Forelimb muscle (tissue), 1 donor: ENCODE measurements at regions not wholly inside any gene's neighbourhood (a gene's known extent, or its start where the extent isn't known, plus 50 kb on each side); places are given as distances from the start of the nearest gene placed in this dataset.
"Not testable (repeated sequence)": the region's sequence is repeated elsewhere in the genome, so short reads cannot be mapped to it uniquely, and the experiment has no call there.

Experiments used
- DNase-seq: peaks from one replicate; pipeline ENCODE4 v3.0.0-alpha.2; 2013; ENCODE audit warnings: low read depth

DNA sequence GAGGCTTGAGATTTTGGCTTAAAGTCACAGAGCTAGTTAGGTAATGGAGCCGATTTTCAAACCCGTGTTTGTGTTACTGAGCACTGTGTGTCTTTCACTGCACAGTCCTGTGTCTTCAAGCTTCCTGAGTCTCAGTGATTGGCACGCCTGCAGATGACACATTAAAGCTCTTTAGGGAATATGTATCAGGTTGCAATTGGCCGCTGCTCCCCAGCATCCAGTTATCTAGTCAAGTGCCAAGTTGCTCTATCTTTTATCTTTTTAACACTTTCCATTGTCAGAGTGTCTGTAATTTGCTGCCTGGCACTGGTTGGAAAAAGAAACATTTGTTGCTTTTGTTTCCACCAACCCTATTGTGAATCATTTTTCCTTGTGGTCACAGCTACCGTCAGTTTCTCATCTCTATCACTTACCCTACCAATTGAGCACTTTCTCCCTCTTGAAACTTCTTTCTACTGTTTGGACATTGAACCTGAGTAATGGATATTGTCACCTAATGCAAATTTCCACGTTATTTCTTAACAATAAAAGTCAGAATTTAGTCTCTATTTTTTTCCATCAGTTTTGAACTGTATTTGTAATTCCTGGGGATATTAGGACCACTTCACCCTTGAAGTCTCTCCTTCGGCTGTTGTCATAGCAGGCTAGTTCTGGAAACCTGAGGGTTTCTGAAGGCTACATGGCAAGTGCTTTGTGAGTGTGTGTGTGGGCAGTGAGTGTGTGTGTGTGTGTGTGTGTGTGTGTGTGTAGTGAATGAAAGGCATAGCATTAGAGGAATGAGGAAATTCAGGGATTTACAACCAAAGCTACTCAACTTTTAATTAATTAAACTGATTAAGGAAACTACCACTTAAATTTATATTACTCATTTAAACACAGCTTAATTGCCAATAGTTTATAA lies 274.3 kb downstream of the ISL1 start:
- DNase-seq: no peak

DNA sequence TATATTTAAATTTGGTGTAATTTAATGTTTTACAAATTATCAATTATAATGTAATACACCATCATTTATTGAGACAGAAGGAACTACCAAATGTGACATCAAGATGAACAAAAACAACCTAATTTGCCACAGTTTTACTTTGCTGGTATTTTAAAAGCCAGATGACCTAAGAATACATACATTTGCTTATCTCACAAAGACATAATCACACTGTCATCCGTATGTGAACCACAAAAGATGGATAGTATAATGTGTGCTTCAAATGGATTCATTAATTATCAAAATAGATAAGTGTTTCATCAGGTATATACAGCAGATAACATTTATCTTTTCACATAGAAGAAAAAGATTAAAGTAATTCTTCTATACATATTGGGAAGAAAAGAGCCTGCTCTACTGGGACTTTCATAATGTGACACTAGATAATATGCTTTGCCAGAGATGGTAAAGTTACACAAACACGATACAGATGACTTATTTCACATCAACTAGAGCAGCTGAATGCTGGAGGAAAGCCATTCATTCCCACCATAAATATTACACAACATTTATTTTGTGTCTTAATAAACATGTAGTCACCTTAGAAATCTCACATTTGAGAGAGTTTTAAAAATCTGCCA lies 278.5 kb downstream of the ISL1 start:
- DNase-seq: no peak

- no peak for DNase-seq
Measured at GRCh38 chr5:51664491-51665250, 281.4 kb downstream of the ISL1 start.

DNA sequence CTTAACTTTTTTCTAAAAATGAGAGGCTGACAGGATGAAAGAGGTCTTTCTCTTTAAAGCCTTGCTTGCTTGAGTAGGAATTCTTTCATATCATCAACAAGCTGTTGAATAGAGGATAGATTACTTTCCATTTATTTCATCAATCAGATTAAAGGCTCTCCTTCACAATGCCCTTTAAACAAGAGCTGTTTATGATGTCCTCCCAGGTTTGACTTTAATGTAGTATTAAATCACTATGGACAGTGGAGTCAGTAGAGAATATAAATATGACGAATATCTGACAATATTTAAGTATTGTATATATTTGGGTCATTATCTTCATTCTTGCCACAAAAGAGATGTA lies 282.0 kb downstream of the ISL1 start:
- no peak for DNase-seq

DNA sequence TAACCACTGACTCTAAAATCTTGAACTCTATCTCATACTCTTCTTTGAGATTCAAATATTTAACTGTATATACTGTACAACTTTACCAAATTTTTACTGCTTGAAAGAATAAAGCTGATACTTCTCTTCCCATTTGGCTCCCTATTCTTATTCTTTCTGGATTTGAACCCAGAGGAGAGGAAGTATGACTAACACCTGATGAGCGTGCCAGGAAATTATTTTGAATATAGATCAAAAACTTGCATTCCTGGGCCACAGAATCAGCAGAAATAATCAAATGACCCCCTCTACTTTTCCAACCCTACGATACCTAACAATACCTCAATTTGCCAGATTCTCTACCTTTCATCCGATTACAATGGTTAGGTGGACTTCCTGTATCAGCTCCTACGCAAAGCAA lies 285.8 kb downstream of the ISL1 start:
- DNase-seq: no peak

DNA sequence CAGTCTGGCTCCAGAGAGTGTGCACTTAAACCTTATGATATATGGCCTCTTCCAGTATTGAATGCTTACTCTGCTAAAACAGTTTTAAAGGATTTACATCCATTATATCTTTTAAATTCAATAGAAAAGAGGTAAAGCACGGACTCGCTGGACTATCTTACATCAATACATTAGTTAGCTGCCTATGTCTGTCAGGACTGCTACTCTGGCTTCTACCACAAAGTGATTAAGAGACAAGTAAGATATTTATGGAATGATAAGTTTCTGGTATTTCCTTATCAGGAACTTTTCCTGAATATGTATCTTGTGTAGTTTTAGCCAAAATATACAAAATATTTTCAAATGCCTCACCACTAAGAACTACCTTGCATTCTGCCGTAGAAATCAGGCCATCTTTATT lies 295.1 kb downstream of the ISL1 start:
- DNase-seq: no peak

DNA sequence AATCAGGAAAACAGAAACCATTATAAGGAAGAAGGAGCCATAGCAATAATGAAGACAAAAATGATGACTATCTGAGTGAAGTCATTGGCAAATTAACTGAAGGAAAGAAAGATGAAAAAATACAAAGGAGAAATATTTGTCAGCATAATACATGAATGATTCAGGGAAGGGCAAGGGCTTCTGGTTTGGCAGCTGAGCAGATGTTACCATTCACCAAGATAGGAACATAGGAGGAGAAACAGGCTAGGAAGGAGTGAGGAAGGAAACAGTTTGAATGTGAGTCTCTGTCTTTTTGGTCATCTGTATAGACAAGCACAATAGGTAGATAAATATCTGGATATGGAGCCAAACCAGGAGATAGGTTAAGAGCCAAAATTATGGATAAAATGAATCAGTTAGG lies 296.0 kb downstream of the ISL1 start:
- DNase-seq: no peak

DNA sequence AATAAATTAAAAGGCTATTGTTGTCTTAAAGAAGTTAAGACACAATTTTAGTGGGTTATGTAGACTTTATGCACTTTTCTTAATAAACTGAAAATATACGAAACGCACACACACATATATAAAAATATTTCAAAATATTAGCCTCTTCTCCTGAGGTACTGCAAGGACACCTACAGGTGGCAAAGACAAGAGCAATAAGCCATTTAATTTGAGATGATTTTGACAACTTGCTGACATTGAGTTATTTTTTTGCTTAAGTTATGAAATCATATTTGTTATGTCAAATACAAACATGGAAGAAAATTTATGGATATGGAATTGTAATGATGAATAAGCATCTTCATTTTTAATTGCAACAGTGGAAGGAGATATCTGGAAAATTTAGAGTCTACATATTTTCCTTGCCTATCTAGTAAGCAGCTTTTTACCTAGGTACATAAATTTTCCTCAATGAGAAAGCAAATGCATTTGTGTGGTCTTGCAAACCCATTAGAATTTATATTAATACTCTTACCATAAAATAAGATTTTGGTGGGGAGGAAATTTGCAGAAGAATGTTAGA lies 301.6 kb downstream of the ISL1 start:
- DNase-seq: no peak

- DNase-seq: no peak
Measured at GRCh38 chr5:51685419-51685818, 302.2 kb downstream of the ISL1 start.

DNA sequence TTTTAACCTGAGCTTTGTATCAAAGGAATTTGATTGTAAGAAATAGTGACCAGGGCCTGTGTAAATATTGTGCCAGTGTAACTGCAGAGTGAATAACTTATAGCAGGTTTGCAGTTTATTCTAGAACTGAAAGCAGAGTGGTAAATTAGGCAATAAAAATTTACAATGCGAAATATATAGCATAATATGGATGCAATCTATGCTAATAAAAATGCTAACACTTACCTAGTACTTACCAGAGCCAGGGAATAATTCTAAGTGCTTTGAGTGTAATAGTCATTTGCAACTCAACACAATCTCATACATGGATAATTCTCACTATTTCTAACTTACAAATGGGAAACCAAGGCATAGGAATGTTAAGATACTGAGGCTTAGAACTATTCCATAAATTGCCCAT lies 303.4 kb downstream of the ISL1 start:
- no peak for DNase-seq

GRCh38 chr5:51691538-51692079 lies 308.4 kb downstream of the ISL1 start:
- no peak for DNase-seq

- DNase-seq: no peak
Measured at GRCh38 chr5:51694826-51695225, 311.6 kb downstream of the ISL1 start.

DNA sequence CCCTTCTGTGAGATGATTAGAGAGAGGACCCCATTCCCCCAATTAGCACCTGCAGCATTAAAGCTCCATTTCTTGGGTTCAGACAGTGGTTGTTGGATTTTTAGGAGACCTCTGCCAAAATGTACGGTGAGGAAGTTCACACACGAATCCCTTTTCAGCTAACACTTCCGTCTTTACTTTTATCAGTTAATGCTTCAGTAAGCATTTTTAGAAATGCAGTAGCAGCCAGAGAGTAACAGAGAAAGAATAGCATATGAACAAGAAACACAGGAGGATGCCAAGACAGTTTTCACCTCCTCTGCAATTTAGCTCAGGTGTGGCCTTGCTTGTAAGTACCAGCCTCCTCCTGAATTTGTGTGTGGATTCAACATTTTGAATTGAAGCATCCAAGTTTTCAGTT lies 312.9 kb downstream of the ISL1 start:
- no peak for DNase-seq

DNA sequence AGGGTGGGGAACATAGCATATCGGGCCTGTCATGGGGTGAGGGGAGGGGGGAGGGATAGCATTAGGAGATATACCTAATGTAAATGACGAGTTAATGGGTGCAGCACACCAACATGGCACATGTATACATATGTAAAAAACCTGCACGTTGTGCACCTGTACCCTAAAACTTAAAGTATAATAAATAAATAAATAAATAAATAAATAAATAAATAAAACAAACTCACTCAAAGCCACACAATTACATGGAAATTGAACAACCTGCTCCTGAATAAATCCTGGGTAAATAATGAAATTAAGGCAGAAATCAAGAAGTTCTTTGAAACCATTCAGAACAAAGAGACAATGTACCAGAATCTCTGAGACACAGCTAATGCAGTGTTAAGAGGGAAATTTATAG lies 318.8 kb downstream of the ISL1 start:
- DNase-seq: not testable (repeated sequence)

DNA sequence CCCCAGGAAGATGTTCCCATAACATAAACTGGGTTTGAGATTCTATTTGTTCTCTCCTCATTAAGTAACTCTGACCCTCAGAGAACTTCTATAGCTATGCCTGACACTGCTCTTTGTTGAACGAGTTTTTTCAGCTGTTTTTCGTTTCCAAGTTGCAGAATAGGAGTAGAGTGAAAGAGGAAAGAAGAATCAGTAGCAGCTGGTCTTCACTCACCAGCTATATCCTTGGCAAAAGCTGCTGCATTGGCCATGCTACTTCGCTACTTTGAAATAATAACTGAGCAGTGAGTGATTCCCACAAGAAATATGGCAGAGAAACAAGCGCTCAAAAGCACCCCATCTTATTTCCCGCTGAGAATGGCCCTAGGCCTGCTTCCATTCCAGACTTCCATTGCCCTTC lies 329.0 kb downstream of the ISL1 start:
- no peak for DNase-seq

DNA sequence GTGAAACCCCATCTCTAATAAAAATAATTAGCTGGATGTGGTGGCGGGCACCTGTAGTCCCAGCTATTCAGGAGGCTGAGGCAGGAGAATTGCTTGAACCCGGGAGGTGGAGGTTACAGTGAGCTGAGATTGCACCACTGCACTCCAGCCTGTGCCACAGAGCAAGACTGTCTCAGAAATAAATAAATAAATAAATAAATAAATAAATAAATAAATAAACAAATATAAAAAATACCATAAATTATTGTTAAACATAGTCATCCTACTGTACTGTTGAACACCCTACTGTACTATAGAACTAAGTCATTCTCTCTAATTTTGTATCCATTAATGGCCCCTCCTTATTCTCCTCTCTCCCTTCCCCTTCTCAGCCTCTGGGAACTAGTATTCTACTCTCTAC lies 332.2 kb downstream of the ISL1 start:
- DNase-seq: not testable (repeated sequence)

GRCh38 chr5:51731421-51732029 lies 348.3 kb downstream of the ISL1 start:
- DNase-seq: no peak

- no peak for DNase-seq
Measured at GRCh38 chr5:51732304-51732703, 349.1 kb downstream of the ISL1 start.

DNA sequence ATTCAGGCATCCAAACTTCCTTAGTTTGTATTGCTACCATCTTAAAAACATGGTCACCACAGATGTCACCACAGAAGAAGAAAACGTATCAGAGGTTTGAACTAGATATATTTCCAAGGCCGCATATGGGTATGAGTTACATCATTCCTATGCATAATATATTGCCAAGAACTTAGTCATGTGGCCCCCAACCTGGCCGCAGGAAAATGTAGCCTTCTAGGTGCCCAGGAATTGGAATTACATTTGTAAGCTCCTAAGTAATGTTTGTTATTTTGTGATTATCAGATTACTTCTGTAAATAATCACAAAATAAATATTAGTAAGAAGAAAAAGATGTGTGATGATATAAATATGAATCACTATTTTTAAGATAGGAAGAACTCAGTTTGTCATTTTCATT lies 351.4 kb downstream of the ISL1 start:
- DNase-seq: no peak

DNA sequence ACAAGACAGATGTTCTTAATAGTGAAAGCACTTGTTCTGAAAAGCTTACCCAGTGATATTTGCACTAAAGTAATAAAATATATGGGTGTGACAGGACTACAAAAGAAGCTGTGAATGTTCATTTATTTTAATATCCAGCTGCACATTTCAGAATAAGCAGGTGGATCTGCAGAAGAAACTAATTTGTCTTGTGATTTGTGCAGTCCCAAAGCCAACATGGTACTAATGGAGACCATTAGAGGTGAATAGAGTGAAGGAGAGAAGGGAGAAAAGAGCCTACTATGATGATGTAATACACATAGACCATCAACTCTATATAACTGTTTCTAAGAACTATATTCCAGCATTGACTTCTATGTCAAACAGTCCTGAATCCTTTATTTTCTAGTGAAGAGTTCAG lies 362.8 kb downstream of the ISL1 start:
- DNase-seq: no peak

- DNase-seq: no peak
Measured at GRCh38 chr5:51748647-51749046, 365.4 kb downstream of the ISL1 start.
